IMR-90 (cell line): ENCODE measurements at regions not wholly inside any gene's neighbourhood (a gene's known extent, or its start where the extent isn't known, plus 50 kb on each side); places are given as distances from the start of the nearest gene placed in this dataset.
A peak's percentile ranks its signal among the peaks of the same experiment; 100 is the strongest.

Experiments used
- ATAC-seq: fragments of 200-7000 bp; cut with Tn5 transposase; 2 replicates; pipeline ENCODE4 v1.9.1; 2020; ENCODE audit warnings: low read depth, mild to moderate bottlenecking, moderate library complexity
- BruUV-seq: library from RNA; stranded (reverse); fragments of 400-500 nt; replicated peaks from 2 replicates; lab custom pipeline; 2021; lab: Mats Ljungman, UMichigan
- CTCF ChIA-PET: fragments of 300-600 bp; formaldehyde crosslinking; extraction: SDS; loops from one replicate; lab custom pipeline; 2021; ENCODE audit warnings: antibody characterized with exemption; lab: Yijun Ruan, JAX
- POLR2A ChIA-PET: fragments of 300-600 bp; sonication (Branson Sonifier 250); formaldehyde crosslinking; loops from one replicate; lab custom pipeline; 2022; ENCODE audit warnings: antibody characterized with exemption; ENCODE audit not compliant: unreplicated experiment; lab: Charles Lee
- DNase-seq: peaks from one replicate; pipeline ENCODE4 v3.0.0; 2013
- H2AFZ ChIP-seq: replicated peaks from 2 replicates; pipeline ENCODE3; 2013; ENCODE audit warnings: low read length, mild to moderate bottlenecking; ENCODE audit not compliant: poor library complexity
- H2AK5ac ChIP-seq: 2 replicates; pipeline ENCODE4 v1.6.1; 2013; ENCODE audit warnings: low read depth, low read length, inconsistent platforms
- H2AK9ac ChIP-seq: replicated peaks from 2 replicates; pipeline ENCODE3; 2013; ENCODE audit warnings: mild to moderate bottlenecking, low read depth, low read length, moderate library complexity; ENCODE audit not compliant: poor library complexity
- H2BK120ac ChIP-seq: 2 replicates; pipeline ENCODE4 v1.6.1; 2013; ENCODE audit warnings: low read depth, low read length, inconsistent platforms
- H2BK15ac ChIP-seq: 3 replicates; pipeline ENCODE4 v1.6.1; 2013; ENCODE audit warnings: low read depth, low read length, inconsistent platforms
- H2BK20ac ChIP-seq: 2 replicates; pipeline ENCODE4 v1.6.1; 2013; ENCODE audit warnings: low read depth, mild to moderate bottlenecking, inconsistent platforms, low read length, moderate library complexity
- H2BK5ac ChIP-seq: 2 replicates; pipeline ENCODE4 v1.6.1; 2013; ENCODE audit warnings: mild to moderate bottlenecking, low read depth, low read length, inconsistent platforms; ENCODE audit not compliant: poor library complexity, severe bottlenecking
- H3K14ac ChIP-seq: replicated peaks from 2 replicates; pipeline ENCODE4 v1.6.1; 2013; ENCODE audit warnings: low read depth, low read length, inconsistent platforms
- H3K18ac ChIP-seq: 2 replicates; pipeline ENCODE4 v1.6.1; 2013; ENCODE audit warnings: low read depth, low read length, control low read depth
- H3K23ac ChIP-seq: 2 replicates; pipeline ENCODE4 v1.6.1; 2013; ENCODE audit warnings: low read depth, low read length, inconsistent platforms
- H3K27ac ChIP-seq: 2 replicates; pipeline ENCODE4 v1.5.1; 2013; ENCODE audit warnings: mild to moderate bottlenecking, control low read depth, low read length; ENCODE audit not compliant: insufficient read depth
- H3K27me3 ChIP-seq: 2 replicates; pipeline ENCODE4 v1.6.1; 2013; ENCODE audit warnings: low read length; ENCODE audit not compliant: control insufficient read depth, insufficient read depth
- H3K36me3 ChIP-seq: 2 replicates; pipeline ENCODE4 v1.6.1; 2013; ENCODE audit warnings: low read length, mixed read lengths; ENCODE audit not compliant: control insufficient read depth, insufficient read depth
- H3K4ac ChIP-seq: 2 replicates; pipeline ENCODE4 v1.6.1; 2013; ENCODE audit warnings: low read depth, low read length, inconsistent platforms
- H3K4me1 ChIP-seq: 2 replicates; pipeline ENCODE4 v1.6.1; 2013; ENCODE audit warnings: low read length, mixed read lengths; ENCODE audit not compliant: control insufficient read depth, insufficient read depth
- H3K4me2 ChIP-seq: 2 replicates; pipeline ENCODE4 v1.6.1; 2013; ENCODE audit warnings: low read depth, mild to moderate bottlenecking, control low read depth, low read length, moderate library complexity
- H3K4me3 ChIP-seq: 2 replicates; pipeline ENCODE4 v1.5.1; 2013; ENCODE audit warnings: low read depth, mild to moderate bottlenecking, control low read depth, low read length, moderate library complexity; ENCODE audit not compliant: insufficient read depth
- H3K56ac ChIP-seq: 2 replicates; pipeline ENCODE4 v1.6.1; 2013; ENCODE audit warnings: low read length, inconsistent platforms; ENCODE audit not compliant: insufficient read depth; ENCODE audit errors: extremely low read depth
- H3K79me1 ChIP-seq, 2 experiments: 2 replicates each; pipeline ENCODE4 v1.6.1; 2013; ENCODE audit warnings: low read length in 2 of 2, inconsistent platforms in 1 of 2, low read depth in 1 of 2
- H3K9ac ChIP-seq: 2 replicates; pipeline ENCODE4 v1.6.1; 2013; ENCODE audit warnings: low read depth, low read length, control low read depth
- H3K9me1 ChIP-seq: 2 replicates; pipeline ENCODE4 v1.6.1; 2013; ENCODE audit warnings: low read length, inconsistent platforms; ENCODE audit not compliant: insufficient read depth
- H3K9me3 ChIP-seq: 2 replicates; pipeline ENCODE4 v1.6.1; 2013; ENCODE audit warnings: low read length; ENCODE audit not compliant: control insufficient read depth, insufficient read depth
- H4K20me1 ChIP-seq: 2 replicates; pipeline ENCODE4 v1.6.1; 2013; ENCODE audit warnings: low read length, inconsistent platforms; ENCODE audit not compliant: insufficient read depth
- H4K5ac ChIP-seq: 2 replicates; pipeline ENCODE4 v1.6.1; 2013; ENCODE audit warnings: mild to moderate bottlenecking, low read depth, low read length, control low read depth
- H4K8ac ChIP-seq, 2 experiments: 2 replicates each; pipeline ENCODE4 v1.6.1; 2013; ENCODE audit warnings: low read depth in 2 of 2, low read length in 2 of 2, control low read depth in 1 of 2, inconsistent platforms in 1 of 2
- H4K91ac ChIP-seq: 2 replicates; pipeline ENCODE4 v1.6.1; 2013; ENCODE audit warnings: low read depth, low read length, inconsistent platforms; ENCODE audit not compliant: insufficient read depth
- CEBPB ChIP-seq: IDR thresholded peaks from 2 replicates; pipeline ENCODE4 v1.6.1; 2012; ENCODE audit warnings: low read depth, low read length, improper control_type of control experiment
- ELK1 ChIP-seq: fragments of 150-350 bp; IDR thresholded peaks from 2 replicates; pipeline ENCODE4 v1.6.1; 2016; ENCODE audit warnings: low read depth, mild to moderate bottlenecking, low read length, moderate library complexity, borderline replicate concordance
- FOS ChIP-seq: fragments of 150-350 bp; IDR thresholded peaks from 2 replicates; pipeline ENCODE4 v1.6.1; 2016; ENCODE audit warnings: low read depth, low read length
- MAFK ChIP-seq: IDR thresholded peaks from 2 replicates; pipeline ENCODE4 v1.6.1; 2012; ENCODE audit warnings: low read depth, low read length, improper control_type of control experiment
- MAZ ChIP-seq: IDR thresholded peaks from 2 replicates; pipeline ENCODE4 v1.6.1; 2012; ENCODE audit warnings: low read depth, mild to moderate bottlenecking, low read length, improper control_type of control experiment, moderate library complexity, borderline replicate concordance
- MXI1 ChIP-seq: IDR thresholded peaks from 2 replicates; pipeline ENCODE4 v1.6.1; 2012; ENCODE audit warnings: low read depth, mild to moderate bottlenecking, low read length, moderate library complexity, borderline replicate concordance
- NFE2L2 ChIP-seq: fragments of 150-350 bp; IDR thresholded peaks from 2 replicates; pipeline ENCODE4 v1.6.1; 2016; ENCODE audit warnings: low read depth, mild to moderate bottlenecking, low read length
- POLR2A ChIP-seq: IDR thresholded peaks from 2 replicates; pipeline ENCODE4 v1.6.1; 2012; ENCODE audit warnings: mild to moderate bottlenecking, low read depth, low read length
- RAD21 ChIP-seq: IDR thresholded peaks from 2 replicates; pipeline ENCODE4 v1.6.1; 2012; ENCODE audit warnings: low read length, improper control_type of control experiment
- RCOR1 ChIP-seq: IDR thresholded peaks from 2 replicates; pipeline ENCODE4 v1.6.1; 2012; ENCODE audit warnings: mild to moderate bottlenecking, low read length, improper control_type of control experiment; ENCODE audit not compliant: insufficient replicate concordance
- USF2 ChIP-seq: fragments of 150-350 bp; IDR thresholded peaks from 2 replicates; pipeline ENCODE4 v1.6.1; 2017; ENCODE audit warnings: mild to moderate bottlenecking, antibody characterized with exemption, low read length, low read depth
- WGBS, 2 experiments: methylation state at CpG; one replicate each; pipeline versions ENCODE4 v1.1.5 to v1.1.7; 2013; ENCODE audit warnings: missing lambda C conversion rate in 2 of 2; ENCODE audit not compliant: insufficient read length in 1 of 2; ENCODE audit errors: extremely low coverage in 2 of 2; 5-methylcytosine and 5-hydroxymethylcytosine counted together
- dilution Hi-C: fragments of 300-500 bp; cut with HindIII; formaldehyde crosslinking; loops from one replicate; pipeline ENCODE4 v1.14.3; 2018; ENCODE audit warnings: low sequenced_read_pairs; ENCODE audit not compliant: unreplicated experiment
- in situ Hi-C: fragments of 300-500 bp; cut with MboI; formaldehyde crosslinking; loops from 3 replicates; pipeline ENCODE4 v1.14.3; 2019; ENCODE audit warnings: low sequenced_read_pairs, inconsistent platforms, mixed read lengths
- intact Hi-C: fragments of 100-400 bp; cut with micrococcal nuclease; formaldehyde crosslinking; loops from 2 replicates; pipeline ENCODE4 v1.10.0; 2022

- H3K14ac ChIP-seq: no peak overlapping the region
- H3K9me3 ChIP-seq: peaks cover 3% of the 10 kb centered on the region
- H2BK120ac ChIP-seq: no peak overlapping the region
- H3K4me3 ChIP-seq: no peak overlapping the region
- no peak overlapping the region for H4K5ac ChIP-seq
- no peaks in the 10 kb centered on the region for H3K4me1 ChIP-seq
- no peaks in the 10 kb centered on the region for H3K79me1 ChIP-seq
- no peak overlapping the region for H2BK15ac ChIP-seq
- no TSS peak for BruUV-seq
- no peak overlapping the region for H4K91ac ChIP-seq
- ATAC-seq (no peak), DNase-seq (peak; percentile 39)
- no peak overlapping the region for H2AK9ac ChIP-seq
- no peak overlapping the region for H3K18ac ChIP-seq
- no peak overlapping the region for H3K4ac ChIP-seq
- H4K20me1 ChIP-seq: no peaks in the 10 kb centered on the region
- ChIA-PET CTCF (no interaction called here), POLR2A (no interaction called here)
- no peaks in the 10 kb centered on the region for H3K27me3 ChIP-seq
- in situ Hi-C loops: no loop called here
- H3K27ac ChIP-seq: no peak overlapping the region
- no peak overlapping the region for H2AFZ ChIP-seq
- H4K8ac ChIP-seq: no peak overlapping the region
- no peaks in the 10 kb centered on the region for H3K9me1 ChIP-seq
- no peak overlapping the region for H3K56ac ChIP-seq
- no peak overlapping the region for H2BK20ac ChIP-seq
- TF ChIP-seq MXI1 (no peak), CEBPB (no peak), ELK1 (no peak), MAFK (no peak), USF2 (no peak), MAZ (no peak), POLR2A (no peak), FOS (no peak), RAD21 (no peak), RCOR1 (no peak), NFE2L2 (no peak)
- intact Hi-C loops: no loop called here
- H3K9ac ChIP-seq: no peak overlapping the region
- no peak overlapping the region for H3K23ac ChIP-seq
- no peak overlapping the region for H3K4me2 ChIP-seq
- no peaks in the 10 kb centered on the region for H3K36me3 ChIP-seq
- no peak overlapping the region for H2AK5ac ChIP-seq
- dilution Hi-C loops: no loop called here
- no peak overlapping the region for H2BK5ac ChIP-seq
- WGBS, 2 experiments: no CpG with 5 or more reads among the region's 1 CpG
Measured at GRCh38 chr7:81079746-81080145, 160.9 kb upstream of the SEMA3C start.
